Activated CD4-positive, alpha-beta T cell treated with anti-CD3 and anti-CD28 coated beads, Interleukin-2, amount 10 ng/mL, durations not matched to agents 7 days and 5 days (primary cell): ENCODE measurements at regions not wholly inside any gene's neighbourhood (a gene's known extent, or its start where the extent isn't known, plus 50 kb on each side); places are given as distances from the start of the nearest gene placed in this dataset.

Experiments
- CTCF ChIA-PET: fragments of 350-600 bp; sonication (Branson Sonifier 250); formaldehyde crosslinking; loops from one replicate; lab custom pipeline; 2021; ENCODE audit warnings: antibody characterized with exemption; lab: Charles Lee
- POLR2A ChIA-PET: fragments of 350-600 bp; sonication (Branson Sonifier 250); formaldehyde crosslinking; loops from one replicate; lab custom pipeline; 2021; ENCODE audit warnings: antibody characterized with exemption; lab: Charles Lee
- DNase-seq: peaks from one replicate; pipeline ENCODE4 v3.0.0-alpha.2; 2020
- H3K27ac Mint-ChIP-seq: one replicate; pipeline ENCODE4 v1.8.0; 2021; ENCODE audit warnings: mild to moderate bottlenecking, moderate library complexity, mixed read lengths
- H3K27me3 Mint-ChIP-seq: one replicate; pipeline ENCODE4 v1.8.0; 2021; ENCODE audit warnings: mixed read lengths
- H3K36me3 Mint-ChIP-seq: one replicate; pipeline ENCODE4 v1.8.0; 2021; ENCODE audit warnings: low read depth, mixed read lengths
- H3K4me1 Mint-ChIP-seq: one replicate; pipeline ENCODE4 v1.8.0; 2021; ENCODE audit warnings: mixed read lengths
- H3K4me3 Mint-ChIP-seq: one replicate; pipeline ENCODE4 v1.8.0; 2021; ENCODE audit warnings: mild to moderate bottlenecking, moderate library complexity, mixed read lengths
- H3K9me3 Mint-ChIP-seq: one replicate; pipeline ENCODE4 v1.8.0; 2021; ENCODE audit warnings: mixed read lengths

- no peak for DNase-seq
- ChIA-PET POLR2A (no interaction called here), CTCF (no interaction called here)
- H3K27ac Mint-ChIP-seq, result no peak overlapping the region
- no peaks in the 10 kb centered on the region for H3K27me3 Mint-ChIP-seq
- no peaks in the 10 kb centered on the region for H3K4me1 Mint-ChIP-seq
- no peaks in the 10 kb centered on the region for H3K9me3 Mint-ChIP-seq
- H3K4me3 Mint-ChIP-seq, result no peak overlapping the region
- H3K36me3 Mint-ChIP-seq, result no peaks in the 10 kb centered on the region
These were observed 151.6 kb upstream of the SYT1 start for GRCh38 chr12:78712834-78713481.

GRCh38 chr12:78719721-78720120, 144.9 kb upstream of the SYT1 start:
- CTCF ChIA-PET, result no interaction called here

GRCh38 chr12:78721906-78722305, 142.7 kb upstream of the SYT1 start:
- no peaks in the 10 kb centered on the region for H3K9me3 Mint-ChIP-seq
- CTCF ChIA-PET, result no interaction called here

More at GRCh38 chr12:78719721-78720120, 144.9 kb upstream of the SYT1 start:
- Mint-ChIP-seq H3K4me3 (no peak overlapping the region), H3K27me3 (no peaks in the 10 kb centered on the region), H3K9me3 (no peaks in the 10 kb centered on the region), H3K36me3 (no peaks in the 10 kb centered on the region), H3K27ac (no peak overlapping the region), H3K4me1 (no peaks in the 10 kb centered on the region)
- POLR2A ChIA-PET, result no interaction called here
- no peak for DNase-seq

GRCh38 chr12:78725033-78725432, 139.5 kb upstream of the SYT1 start:
- DNase-seq, result no peak
- Mint-ChIP-seq H3K27me3 (no peaks in the 10 kb centered on the region), H3K4me1 (no peaks in the 10 kb centered on the region), H3K27ac (no peak overlapping the region), H3K4me3 (no peak overlapping the region), H3K9me3 (no peaks in the 10 kb centered on the region), H3K36me3 (no peaks in the 10 kb centered on the region)
- CTCF ChIA-PET, result no interaction called here
- POLR2A ChIA-PET, result no interaction called here

More at GRCh38 chr12:78721906-78722305, 142.7 kb upstream of the SYT1 start:
- no peaks in the 10 kb centered on the region for H3K36me3 Mint-ChIP-seq
- POLR2A ChIA-PET, result no interaction called here
- no peak overlapping the region for H3K4me3 Mint-ChIP-seq
- no peak overlapping the region for H3K27ac Mint-ChIP-seq
- DNase-seq, result no peak
- H3K4me1 Mint-ChIP-seq, result no peaks in the 10 kb centered on the region
- no peaks in the 10 kb centered on the region for H3K27me3 Mint-ChIP-seq

GRCh38 chr12:78725951-78726580, 138.5 kb upstream of the SYT1 start:
- DNase-seq, result no peak
- no peaks in the 10 kb centered on the region for H3K9me3 Mint-ChIP-seq
- H3K27ac Mint-ChIP-seq, result no peak overlapping the region
- H3K36me3 Mint-ChIP-seq, result no peaks in the 10 kb centered on the region
- H3K27me3 Mint-ChIP-seq, result no peaks in the 10 kb centered on the region
- H3K4me3 Mint-ChIP-seq, result no peak overlapping the region
- no peaks in the 10 kb centered on the region for H3K4me1 Mint-ChIP-seq
- ChIA-PET CTCF (no interaction called here), POLR2A (no interaction called here)

- H3K27ac Mint-ChIP-seq, result no peak overlapping the region
- no peaks in the 10 kb centered on the region for H3K9me3 Mint-ChIP-seq
- CTCF ChIA-PET, result no interaction called here
- H3K4me1 Mint-ChIP-seq, result no peaks in the 10 kb centered on the region
- DNase-seq, result no peak
- no peaks in the 10 kb centered on the region for H3K36me3 Mint-ChIP-seq
- H3K4me3 Mint-ChIP-seq, result no peak overlapping the region
- POLR2A ChIA-PET, result no interaction called here
- no peaks in the 10 kb centered on the region for H3K27me3 Mint-ChIP-seq
These were observed 137.7 kb upstream of the SYT1 start for GRCh38 chr12:78726854-78727253.

GRCh38 chr12:78732481-78732880, 132.1 kb upstream of the SYT1 start:
- ChIA-PET POLR2A (no interaction called here), CTCF (no interaction called here)
- H3K36me3 Mint-ChIP-seq, result no peaks in the 10 kb centered on the region
- H3K4me3 Mint-ChIP-seq, result no peak overlapping the region
- H3K4me1 Mint-ChIP-seq, result no peaks in the 10 kb centered on the region
- no peak for DNase-seq
- no peaks in the 10 kb centered on the region for H3K9me3 Mint-ChIP-seq
- no peak overlapping the region for H3K27ac Mint-ChIP-seq
- no peaks in the 10 kb centered on the region for H3K27me3 Mint-ChIP-seq

GRCh38 chr12:78739653-78740052, 124.9 kb upstream of the SYT1 start:
- DNase-seq, result no peak
- CTCF ChIA-PET, result no interaction called here

GRCh38 chr12:78746001-78746400, 118.6 kb upstream of the SYT1 start:
- Mint-ChIP-seq H3K9me3 (no peaks in the 10 kb centered on the region), H3K36me3 (no peaks in the 10 kb centered on the region), H3K4me1 (no peaks in the 10 kb centered on the region), H3K4me3 (no peak overlapping the region), H3K27me3 (no peaks in the 10 kb centered on the region), H3K27ac (no peak overlapping the region)
- DNase-seq, result no peak
- ChIA-PET POLR2A (no interaction called here), CTCF (no interaction called here)

More at GRCh38 chr12:78739653-78740052, 124.9 kb upstream of the SYT1 start:
- Mint-ChIP-seq H3K4me3 (no peak overlapping the region), H3K9me3 (peaks cover 3% of the 10 kb centered on the region), H3K4me1 (no peaks in the 10 kb centered on the region), H3K36me3 (no peaks in the 10 kb centered on the region), H3K27ac (no peak overlapping the region), H3K27me3 (no peaks in the 10 kb centered on the region)
- POLR2A ChIA-PET, result no interaction called here

- Mint-ChIP-seq H3K27ac (no peak overlapping the region), H3K9me3 (no peaks in the 10 kb centered on the region), H3K36me3 (no peaks in the 10 kb centered on the region), H3K4me3 (no peak overlapping the region), H3K4me1 (no peaks in the 10 kb centered on the region), H3K27me3 (no peaks in the 10 kb centered on the region)
- CTCF ChIA-PET, result no interaction called here
- no peak for DNase-seq
- POLR2A ChIA-PET, result no interaction called here
These were observed 111.5 kb upstream of the SYT1 start for GRCh38 chr12:78753058-78753457.

GRCh38 chr12:78756936-78757335, 107.6 kb upstream of the SYT1 start:
- H3K27ac Mint-ChIP-seq, result no peak overlapping the region
- peaks cover 7% of the 10 kb centered on the region for H3K9me3 Mint-ChIP-seq
- H3K4me3 Mint-ChIP-seq, result no peak overlapping the region
- no peak for DNase-seq
- no peaks in the 10 kb centered on the region for H3K36me3 Mint-ChIP-seq
- H3K27me3 Mint-ChIP-seq, result no peaks in the 10 kb centered on the region
- CTCF ChIA-PET, result no interaction called here
- POLR2A ChIA-PET, result no interaction called here
- H3K4me1 Mint-ChIP-seq, result no peaks in the 10 kb centered on the region

- no peak overlapping the region for H3K27ac Mint-ChIP-seq
- ChIA-PET CTCF (no interaction called here), POLR2A (no interaction called here)
- peaks cover 12% of the 10 kb centered on the region for H3K9me3 Mint-ChIP-seq
- H3K4me3 Mint-ChIP-seq, result no peak overlapping the region
- no peaks in the 10 kb centered on the region for H3K4me1 Mint-ChIP-seq
- H3K36me3 Mint-ChIP-seq, result no peaks in the 10 kb centered on the region
- no peaks in the 10 kb centered on the region for H3K27me3 Mint-ChIP-seq
- no peak for DNase-seq
These were observed 105.2 kb upstream of the SYT1 start for GRCh38 chr12:78759367-78759766.

GRCh38 chr12:78760906-78761305, 103.7 kb upstream of the SYT1 start:
- ChIA-PET CTCF (no interaction called here), POLR2A (no interaction called here)
- Mint-ChIP-seq H3K4me1 (no peaks in the 10 kb centered on the region), H3K9me3 (peaks cover 12% of the 10 kb centered on the region), H3K4me3 (no peak overlapping the region), H3K27ac (no peak overlapping the region), H3K27me3 (no peaks in the 10 kb centered on the region), H3K36me3 (no peaks in the 10 kb centered on the region)
- no peak for DNase-seq

- Mint-ChIP-seq H3K27ac (no peak overlapping the region), H3K27me3 (no peaks in the 10 kb centered on the region), H3K9me3 (peaks cover 13% of the 10 kb centered on the region), H3K4me3 (no peak overlapping the region), H3K4me1 (no peaks in the 10 kb centered on the region), H3K36me3 (no peaks in the 10 kb centered on the region)
- POLR2A ChIA-PET, result no interaction called here
- no peak for DNase-seq
- CTCF ChIA-PET, result no interaction called here
These were observed 99.7 kb upstream of the SYT1 start for GRCh38 chr12:78764913-78765312.
